ENCODE measurements at regions not wholly inside any gene's neighbourhood (a gene's known extent, or its start where the extent isn't known, plus 50 kb on each side); places are given as distances from the start of the nearest gene placed in this dataset.

- H3K36me3 ChIP-seq (replicated peaks in 1 of 2; ENCODE audit: control insufficient read depth in 1 of 2, insufficient read depth in 2 of 2, low read length in 2 of 2): no peaks in the 10 kb centered on the region
- Mint-ChIP-seq H3K4me3 (no peak overlapping the region), H3K4me1 (no peaks in the 10 kb centered on the region), H3K9me3 (peaks cover 0 to 6% (median 4%) of the 10 kb centered on the region in 7 donors), H3K27me3 (ENCODE audit: low read depth in 3 of 3) (no peaks in the 10 kb centered on the region), H3K27ac (no peak overlapping the region), H3K36me3 (no peaks in the 10 kb centered on the region)
- H3K4me1 ChIP-seq (ENCODE audit: control insufficient read depth in 1 of 2, insufficient read depth in 2 of 2, low read length in 2 of 2): no peaks in the 10 kb centered on the region
- H3K4me3 ChIP-seq (replicated peaks in 1 of 3; ENCODE audit: low read depth in 2 of 3, low read length in 3 of 3): no peak overlapping the region
- H3K9ac ChIP-seq (ENCODE audit: insufficient read depth, low read length, poor library complexity, severe bottlenecking): no peak overlapping the region
- no peak overlapping the region for H3K27ac ChIP-seq (ENCODE audit: low read depth in 1 of 2, low read length in 2 of 2)
- H3K27me3 ChIP-seq (ENCODE audit: control insufficient read depth in 2 of 2, insufficient read depth in 2 of 2, low read length in 2 of 2): no peaks in the 10 kb centered on the region
- intact Hi-C loops (cut with micrococcal nuclease): no loop called here
- DNase-seq: no peak
- peaks cover 0 to 5% of the 10 kb centered on the region in 2 donors for H3K9me3 ChIP-seq (replicated peaks in 1 of 2; ENCODE audit: control insufficient read depth in 1 of 2, insufficient read depth in 1 of 2, low read length in 2 of 2)
- H3K79me2 ChIP-seq (ENCODE audit: insufficient read depth, low read length): no peaks in the 10 kb centered on the region
- no peak overlapping the region for H2AFZ ChIP-seq (ENCODE audit: insufficient read depth, low read depth, low read length, poor library complexity, severe bottlenecking)
- H3K4me2 ChIP-seq (replicated peaks; ENCODE audit: extremely low read depth, low read length, poor library complexity, severe bottlenecking): no peak overlapping the region
- H4K20me1 ChIP-seq (ENCODE audit: insufficient read depth, low read length): no peaks in the 10 kb centered on the region
- no peak for TF ChIP-seq CTCF (IDR thresholded peaks at IDR 0.05)
Observed at GRCh38 chr10:36345807-36346206, 703.7 kb upstream of the FZD8 start.

- no CpG with 5 or more reads among the region's 1 CpG for WGBS (ENCODE audit: insufficient coverage)
- TF ChIP-seq CTCF (IDR thresholded peaks at IDR 0.05): no peak
- H3K27ac Mint-ChIP-seq: no peak overlapping the region
Observed at GRCh38 chr10:36345175-36345533, 703.1 kb upstream of the FZD8 start.

More at GRCh38 chr10:36345175-36345533, 703.1 kb upstream of the FZD8 start:
- H3K9ac ChIP-seq (ENCODE audit: insufficient read depth, low read length, poor library complexity, severe bottlenecking): no peak overlapping the region
- H3K9me3 ChIP-seq (replicated peaks in 1 of 2; ENCODE audit: control insufficient read depth in 1 of 2, insufficient read depth in 1 of 2, low read length in 2 of 2): peaks cover 0 to 5% of the 10 kb centered on the region in 2 donors
- Mint-ChIP-seq H3K4me3 (no peak overlapping the region), H3K27me3 (ENCODE audit: low read depth in 3 of 3) (no peaks in the 10 kb centered on the region), H3K36me3 (no peaks in the 10 kb centered on the region), H3K9me3 (peaks cover 0 to 5% (median 2%) of the 10 kb centered on the region in 7 donors), H3K4me1 (no peaks in the 10 kb centered on the region)
- H4K20me1 ChIP-seq (ENCODE audit: insufficient read depth, low read length): no peaks in the 10 kb centered on the region
- no peaks in the 10 kb centered on the region for H3K79me2 ChIP-seq (ENCODE audit: insufficient read depth, low read length)
- DNase-seq: no peak
- H3K4me3 ChIP-seq (replicated peaks in 1 of 3; ENCODE audit: low read depth in 2 of 3, low read length in 3 of 3): no peak overlapping the region
- H3K27me3 ChIP-seq (ENCODE audit: control insufficient read depth in 2 of 2, insufficient read depth in 2 of 2, low read length in 2 of 2): no peaks in the 10 kb centered on the region
- no peaks in the 10 kb centered on the region for H3K36me3 ChIP-seq (replicated peaks in 1 of 2; ENCODE audit: control insufficient read depth in 1 of 2, insufficient read depth in 2 of 2, low read length in 2 of 2)
- no peak overlapping the region for H2AFZ ChIP-seq (ENCODE audit: insufficient read depth, low read depth, low read length, poor library complexity, severe bottlenecking)
- H3K4me2 ChIP-seq (replicated peaks; ENCODE audit: extremely low read depth, low read length, poor library complexity, severe bottlenecking): no peak overlapping the region
- no peak overlapping the region for H3K27ac ChIP-seq (ENCODE audit: low read depth in 1 of 2, low read length in 2 of 2)
- intact Hi-C loops (cut with micrococcal nuclease): no loop called here
- no peaks in the 10 kb centered on the region for H3K4me1 ChIP-seq (ENCODE audit: control insufficient read depth in 1 of 2, insufficient read depth in 2 of 2, low read length in 2 of 2)
